Keratinocyte (primary cell): ENCODE measurements at regions not wholly inside any gene's neighbourhood (a gene's known extent, or its start where the extent isn't known, plus 50 kb on each side); places are given as distances from the start of the nearest gene placed in this dataset.

ENCODE experiments used
- CTCF ChIP-seq, 3 experiments: IDR thresholded peaks in 1 of 3; conservative IDR thresholded peaks in 1 of 3; optimal IDR thresholded peaks in 1 of 3; 2 replicates in 2 of 3; 3 replicates in 1 of 3; pipeline versions ENCODE3 to v1.5.1; 2011; ENCODE audit warnings: low read length in 3 of 3, mild to moderate bottlenecking in 3 of 3, moderate library complexity in 2 of 3, control low read depth in 1 of 3, inconsistent platforms in 1 of 3; ENCODE audit not compliant: insufficient read depth in 2 of 3; ENCODE audit errors: extremely low read depth in 1 of 3
- EZH2 ChIP-seq: IDR thresholded peaks from one replicate; pipeline ENCODE4 v1.6.1; 2012; ENCODE audit warnings: inconsistent platforms, mild to moderate bottlenecking, low read length, moderate library complexity

- no peak for TF ChIP-seq CTCF (optimal IDR thresholded peaks at IDR 0.05 in 1 of 3, IDR thresholded peaks at IDR 0.05 in 1 of 3, conservative IDR thresholded peaks at IDR 0.05 in 1 of 3; ENCODE audit: extremely low read depth in 1 of 3, insufficient read depth in 2 of 3, low read length in 3 of 3)
- no peak for TF ChIP-seq EZH2
These were observed 144.1 kb downstream of the CD8B2 start for GRCh38 chr2:106631281-106631680.
